KMS-11 (cell line): ENCODE measurements at regions not wholly inside any gene's neighbourhood (a gene's known extent, or its start where the extent isn't known, plus 50 kb on each side); places are given as distances from the start of the nearest gene placed in this dataset.

ENCODE experiments used
- H2AFZ ChIP-seq: fragments of 200-600 bp; sonication (generic); 2 replicates; pipeline ENCODE4 v1.6.1; 2016; ENCODE audit warnings: antibody characterized with exemption, mixed run types, low read depth
- H3K27ac ChIP-seq: fragments of 200-600 bp; sonication (generic); 2 replicates; pipeline ENCODE4 v1.6.1; 2016; ENCODE audit warnings: mild to moderate bottlenecking, mixed run types
- H3K27me3 ChIP-seq: fragments of 200-600 bp; sonication (generic); 2 replicates; pipeline ENCODE4 v1.6.1; 2017; ENCODE audit warnings: mild to moderate bottlenecking, low read depth, mixed run types, moderate library complexity; ENCODE audit not compliant: insufficient read depth
- H3K36me3 ChIP-seq: fragments of 200-600 bp; sonication (generic); 2 replicates; pipeline ENCODE4 v1.6.1; 2017; ENCODE audit warnings: mild to moderate bottlenecking, mixed run types; ENCODE audit not compliant: insufficient read depth
- H3K4me1 ChIP-seq: fragments of 200-600 bp; sonication (generic); 2 replicates; pipeline ENCODE4 v1.6.1; 2016; ENCODE audit warnings: mild to moderate bottlenecking, low read depth, mixed run types; ENCODE audit not compliant: poor library complexity, severe bottlenecking
- H3K4me2 ChIP-seq: fragments of 200-600 bp; sonication (generic); 2 replicates; pipeline ENCODE4 v1.7.0; 2016; ENCODE audit warnings: mild to moderate bottlenecking, mixed run types
- H3K4me3 ChIP-seq: fragments of 200-600 bp; sonication (generic); IDR thresholded peaks from 2 replicates; pipeline ENCODE4 v1.6.1; 2017; ENCODE audit warnings: low read depth, low read length, mixed read lengths; ENCODE audit not compliant: insufficient read depth
- H3K79me2 ChIP-seq: fragments of 200-600 bp; sonication (generic); 2 replicates; pipeline ENCODE4 v1.6.1; 2016; ENCODE audit warnings: low read depth, mixed run types; ENCODE audit not compliant: insufficient read depth
- H3K9ac ChIP-seq: fragments of 200-600 bp; sonication (generic); 2 replicates; pipeline ENCODE4 v1.6.1; 2016; ENCODE audit warnings: mild to moderate bottlenecking, mixed run types
- H4K20me1 ChIP-seq: fragments of 200-600 bp; sonication (generic); 2 replicates; pipeline ENCODE4 v1.6.1; 2016; ENCODE audit warnings: mild to moderate bottlenecking, mixed run types; ENCODE audit not compliant: insufficient read depth
- CTCF ChIP-seq: fragments of 200-600 bp; sonication (generic); conservative IDR thresholded peaks from 2 replicates; pipeline ENCODE4 v1.6.1; 2017; ENCODE audit warnings: low read depth, mild to moderate bottlenecking, antibody characterized with exemption, low read length, moderate library complexity, mixed read lengths

- H3K36me3 ChIP-seq = no peaks in the 10 kb centered on the region
- TF ChIP-seq CTCF = no peak
- H3K79me2 ChIP-seq = no peaks in the 10 kb centered on the region
- H3K9ac ChIP-seq = no peak overlapping the region
- H3K4me3 ChIP-seq = no peak overlapping the region
- H3K27ac ChIP-seq = no peak overlapping the region
- no peaks in the 10 kb centered on the region for H3K4me1 ChIP-seq
- H3K27me3 ChIP-seq = no peaks in the 10 kb centered on the region
- no peaks in the 10 kb centered on the region for H4K20me1 ChIP-seq
- H2AFZ ChIP-seq = no peak overlapping the region
- H3K4me2 ChIP-seq = no peak overlapping the region
Observed at GRCh38 chr11:15769203-15769602, 587.1 kb downstream of the SOX6 start.

- no peak overlapping the region for H3K4me2 ChIP-seq
- no peak overlapping the region for H3K9ac ChIP-seq
- no peaks in the 10 kb centered on the region for H3K79me2 ChIP-seq
- H2AFZ ChIP-seq = no peak overlapping the region
- TF ChIP-seq CTCF = peak; percentile 62
- no peaks in the 10 kb centered on the region for H3K36me3 ChIP-seq
- no peak overlapping the region for H3K27ac ChIP-seq
- H3K4me3 ChIP-seq = no peak overlapping the region
- H3K4me1 ChIP-seq = no peaks in the 10 kb centered on the region
- H4K20me1 ChIP-seq = no peaks in the 10 kb centered on the region
- no peaks in the 10 kb centered on the region for H3K27me3 ChIP-seq
Observed at GRCh38 chr11:15770798-15771414, 585.4 kb downstream of the SOX6 start.

- Histone ChIP-seq H3K27me3 (no peaks in the 10 kb centered on the region), H3K4me1 (no peaks in the 10 kb centered on the region), H3K4me2 (no peak overlapping the region), H3K9ac (no peak overlapping the region), H2AFZ (no peak overlapping the region), H4K20me1 (no peaks in the 10 kb centered on the region), H3K27ac (no peak overlapping the region), H3K4me3 (no peak overlapping the region), H3K79me2 (no peaks in the 10 kb centered on the region), H3K36me3 (no peaks in the 10 kb centered on the region)
- no peak for TF ChIP-seq CTCF
Observed at GRCh38 chr11:15772547-15772946, 583.8 kb downstream of the SOX6 start.

DNA sequence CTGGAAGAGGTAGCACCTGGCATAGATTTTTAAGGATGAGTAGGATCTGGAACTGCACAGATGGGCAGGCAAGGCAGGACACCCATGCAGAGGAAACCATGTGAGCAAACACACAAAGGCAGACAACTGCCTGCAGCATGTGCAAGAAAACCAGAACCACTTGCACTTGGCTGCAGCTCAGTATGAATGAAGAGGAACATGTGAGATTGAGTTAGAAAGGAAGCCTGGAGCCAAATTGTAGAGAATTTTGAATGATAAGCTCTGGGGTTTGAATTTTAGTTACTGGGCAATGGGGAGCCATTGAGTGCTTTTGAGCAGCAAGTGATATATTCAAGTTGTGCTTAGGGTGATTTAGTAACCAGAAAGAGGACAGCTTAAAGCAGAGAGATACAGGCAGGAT lies 583.4 kb downstream of the SOX6 start:
- H3K79me2 ChIP-seq = no peaks in the 10 kb centered on the region
- H3K27ac ChIP-seq = no peak overlapping the region
- no peak overlapping the region for H3K4me2 ChIP-seq
- no peak overlapping the region for H2AFZ ChIP-seq
- no peaks in the 10 kb centered on the region for H3K4me1 ChIP-seq
- H3K9ac ChIP-seq = no peak overlapping the region
- no peak overlapping the region for H3K4me3 ChIP-seq
- TF ChIP-seq CTCF = no peak
- no peaks in the 10 kb centered on the region for H3K36me3 ChIP-seq
- no peaks in the 10 kb centered on the region for H3K27me3 ChIP-seq
- no peaks in the 10 kb centered on the region for H4K20me1 ChIP-seq
